Stimulated activated CD8-positive, alpha-beta memory T cell treated with anti-CD3 and anti-CD28 coated beads, Interleukin-15, amount 100 ng/mL, for 1 hour (primary cell): ENCODE measurements at regions not wholly inside any gene's neighbourhood (a gene's known extent, or its start where the extent isn't known, plus 50 kb on each side); places are given as distances from the start of the nearest gene placed in this dataset.
"Not testable (repeated sequence)": the region's sequence is repeated elsewhere in the genome, so short reads cannot be mapped to it uniquely, and the experiment has no call there.

Experiments used
- DNase-seq: peaks from one replicate; pipeline ENCODE4 v3.0.0-alpha.2; 2020; ENCODE audit warnings: low read depth

GRCh38 chr16:29160171-29160570, 175.3 kb downstream of the LAT start:
- not testable (repeated sequence) for DNase-seq

GRCh38 chr16:29159603-29160002, 174.8 kb downstream of the LAT start:
- not testable (repeated sequence) for DNase-seq

- no peak for DNase-seq
These were observed 173.9 kb downstream of the LAT start for GRCh38 chr16:29158785-29159184.

GRCh38 chr16:29158031-29158784, 173.4 kb downstream of the LAT start:
- not testable (repeated sequence) for DNase-seq

- DNase-seq: not testable (repeated sequence)
These were observed 172.4 kb downstream of the LAT start for GRCh38 chr16:29157051-29157923.

GRCh38 chr16:29156511-29156910, 171.7 kb downstream of the LAT start:
- no peak for DNase-seq

- not testable (repeated sequence) for DNase-seq
These were observed 171.0 kb downstream of the LAT start for GRCh38 chr16:29155866-29156200.

- DNase-seq: not testable (repeated sequence)
These were observed 170.4 kb downstream of the LAT start for GRCh38 chr16:29155131-29155865.

- DNase-seq: no peak
These were observed 169.8 kb downstream of the LAT start for GRCh38 chr16:29154676-29155121.

- no peak for DNase-seq
These were observed 169.2 kb downstream of the LAT start for GRCh38 chr16:29154088-29154487.

- DNase-seq: not testable (repeated sequence)
These were observed 168.5 kb downstream of the LAT start for GRCh38 chr16:29153307-29153706.

GRCh38 chr16:29152544-29153031, 167.7 kb downstream of the LAT start:
- DNase-seq: not testable (repeated sequence)

- DNase-seq: no peak
These were observed 166.5 kb downstream of the LAT start for GRCh38 chr16:29151317-29151716.

- DNase-seq: not testable (repeated sequence)
These were observed 165.1 kb downstream of the LAT start for GRCh38 chr16:29149912-29150311.

- peak; percentile 38 for DNase-seq
These were observed 164.0 kb downstream of the LAT start for GRCh38 chr16:29148867-29149272.

GRCh38 chr16:29148131-29148691, 163.4 kb downstream of the LAT start:
- DNase-seq: no peak

- not testable (repeated sequence) for DNase-seq
These were observed 162.9 kb downstream of the LAT start for GRCh38 chr16:29147710-29148109.

- not testable (repeated sequence) for DNase-seq
These were observed 162.2 kb downstream of the LAT start for GRCh38 chr16:29146808-29147643.

GRCh38 chr16:29146266-29146665, 161.4 kb downstream of the LAT start:
- no peak for DNase-seq

GRCh38 chr16:29145486-29146225, 160.8 kb downstream of the LAT start:
- DNase-seq: not testable (repeated sequence)
